OCI-LY7 (cell line): ENCODE measurements at regions not wholly inside any gene's neighbourhood (a gene's known extent, or its start where the extent isn't known, plus 50 kb on each side); places are given as distances from the start of the nearest gene placed in this dataset.

Source experiments
- EZH2phosphoT487 ChIP-seq: fragments of 200-600 bp; sonication (generic); IDR thresholded peaks from 2 replicates; pipeline ENCODE4 v1.6.1; 2018; ENCODE audit warnings: low read depth, borderline replicate concordance, mild to moderate bottlenecking, mixed run types, antibody characterized with exemption, low read length, moderate library complexity, mixed read lengths
- TF ChIP-seq, protein P1 (sequence below): fragments of 200-600 bp; sonication (generic); conservative IDR thresholded peaks from 2 replicates; pipeline ENCODE4 v1.5.1; 2014; ENCODE audit warnings: mild to moderate bottlenecking, antibody characterized with exemption, low read length, moderate library complexity, mixed read lengths

DNA sequence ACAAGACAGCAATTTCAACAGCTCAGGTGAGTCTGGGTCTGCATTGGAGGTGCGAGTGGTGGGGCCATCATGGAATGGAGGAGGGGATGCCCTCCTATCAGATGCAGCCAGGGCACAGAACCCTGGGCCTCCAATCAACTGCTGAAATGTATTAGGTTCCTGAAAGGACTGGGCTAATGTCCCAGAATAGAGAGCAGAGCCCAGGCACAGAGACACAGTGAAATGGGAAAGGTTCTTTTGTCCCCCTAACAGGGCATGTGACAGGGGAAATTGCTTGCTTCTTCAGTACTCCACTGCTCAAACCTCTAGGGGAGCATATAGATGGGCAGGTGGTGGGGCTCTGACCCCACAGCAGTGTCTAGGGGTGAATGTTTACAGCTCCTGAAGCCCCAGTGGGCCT is 87.3 kb upstream of the CLPB start:
- TF ChIP-seq, protein P1, sequence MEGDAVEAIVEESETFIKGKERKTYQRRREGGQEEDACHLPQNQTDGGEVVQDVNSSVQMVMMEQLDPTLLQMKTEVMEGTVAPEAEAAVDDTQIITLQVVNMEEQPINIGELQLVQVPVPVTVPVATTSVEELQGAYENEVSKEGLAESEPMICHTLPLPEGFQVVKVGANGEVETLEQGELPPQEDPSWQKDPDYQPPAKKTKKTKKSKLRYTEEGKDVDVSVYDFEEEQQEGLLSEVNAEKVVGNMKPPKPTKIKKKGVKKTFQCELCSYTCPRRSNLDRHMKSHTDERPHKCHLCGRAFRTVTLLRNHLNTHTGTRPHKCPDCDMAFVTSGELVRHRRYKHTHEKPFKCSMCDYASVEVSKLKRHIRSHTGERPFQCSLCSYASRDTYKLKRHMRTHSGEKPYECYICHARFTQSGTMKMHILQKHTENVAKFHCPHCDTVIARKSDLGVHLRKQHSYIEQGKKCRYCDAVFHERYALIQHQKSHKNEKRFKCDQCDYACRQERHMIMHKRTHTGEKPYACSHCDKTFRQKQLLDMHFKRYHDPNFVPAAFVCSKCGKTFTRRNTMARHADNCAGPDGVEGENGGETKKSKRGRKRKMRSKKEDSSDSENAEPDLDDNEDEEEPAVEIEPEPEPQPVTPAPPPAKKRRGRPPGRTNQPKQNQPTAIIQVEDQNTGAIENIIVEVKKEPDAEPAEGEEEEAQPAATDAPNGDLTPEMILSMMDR = no peak
- no peak for TF ChIP-seq EZH2phosphoT487
